ENCODE measurements at regions not wholly inside any gene's neighbourhood (a gene's known extent, or its start where the extent isn't known, plus 50 kb on each side); places are given as distances from the start of the nearest gene placed in this dataset.

- Histone ChIP-seq H3K9me3 (ENCODE audit: control insufficient read depth, low read length) (peaks cover 2% of the 10 kb centered on the region), H3K36me3 (ENCODE audit: control insufficient read depth in 1 of 2, insufficient read depth in 2 of 2, low read length in 1 of 2) (no peaks in the 10 kb centered on the region), H3K27me3 (ENCODE audit: control insufficient read depth in 1 of 2, insufficient read depth in 2 of 2, low read length in 1 of 2) (no peaks in the 10 kb centered on the region), H3K4me1 (ENCODE audit: control insufficient read depth in 1 of 2, insufficient read depth in 2 of 2, low read length in 2 of 2) (no peaks in the 10 kb centered on the region), H3K4me3 (ENCODE audit: low read length in 2 of 2) (no peak overlapping the region), H3K27ac (ENCODE audit: low read depth in 1 of 2, low read length in 2 of 2) (no peak overlapping the region)
- intact Hi-C loops (cut with DNase I) = no loop called here
- ATAC-seq (ENCODE audit: low FRiP score) = no peak
- WGBS, 2 donors = 10 to 19% methylated on average over 1 of the region's 1 CpG
- DNase-seq = no peak
These were observed 382.7 kb upstream of the DUSP10 start for GRCh38 chr1:222124602-222125001.

DNA sequence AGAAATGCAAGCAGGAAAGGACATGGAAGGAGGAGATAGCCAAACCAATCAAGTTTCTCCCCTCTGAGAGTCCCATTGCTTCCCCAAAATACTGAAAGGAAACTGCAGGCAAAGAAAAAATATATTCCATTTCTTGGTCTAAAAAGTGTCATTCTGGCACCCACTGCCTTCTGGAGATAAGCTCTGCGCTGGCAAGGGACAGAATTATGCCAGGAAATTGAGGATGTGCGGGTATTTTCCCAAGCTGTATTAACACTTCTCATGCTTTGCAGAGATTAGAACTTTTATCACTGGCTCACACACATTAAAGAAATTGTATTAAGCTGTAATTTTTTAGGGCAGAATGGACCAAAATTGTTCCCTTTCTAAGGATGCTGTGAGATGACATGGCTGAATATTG lies 381.2 kb upstream of the DUSP10 start:
- Histone ChIP-seq H3K4me3 (ENCODE audit: low read length in 2 of 2) (no peak overlapping the region), H3K36me3 (ENCODE audit: control insufficient read depth in 1 of 2, insufficient read depth in 2 of 2, low read length in 1 of 2) (no peaks in the 10 kb centered on the region), H3K27me3 (ENCODE audit: control insufficient read depth in 1 of 2, insufficient read depth in 2 of 2, low read length in 1 of 2) (no peaks in the 10 kb centered on the region), H3K9me3 (ENCODE audit: control insufficient read depth, low read length) (peaks cover 2% of the 10 kb centered on the region), H3K27ac (ENCODE audit: low read depth in 1 of 2, low read length in 2 of 2) (no peak overlapping the region), H3K4me1 (ENCODE audit: control insufficient read depth in 1 of 2, insufficient read depth in 2 of 2, low read length in 2 of 2) (no peaks in the 10 kb centered on the region)
- intact Hi-C loops (cut with DNase I) = no loop called here
- ATAC-seq (ENCODE audit: low FRiP score) (no peak), DNase-seq (no peak)
- 13 to 29% methylated on average over 2 of the region's 2 CpGs for WGBS, 2 donors

GRCh38 chr1:222117809-222118208 lies 375.9 kb upstream of the DUSP10 start:
- DNase-seq (no peak), ATAC-seq (ENCODE audit: low FRiP score) (no peak)
- Histone ChIP-seq H3K36me3 (ENCODE audit: control insufficient read depth in 1 of 2, insufficient read depth in 2 of 2, low read length in 1 of 2) (no peaks in the 10 kb centered on the region), H3K4me3 (ENCODE audit: low read length in 2 of 2) (no peak overlapping the region), H3K27ac (ENCODE audit: low read depth in 1 of 2, low read length in 2 of 2) (no peak overlapping the region), H3K27me3 (ENCODE audit: control insufficient read depth in 1 of 2, insufficient read depth in 2 of 2, low read length in 1 of 2) (no peaks in the 10 kb centered on the region), H3K4me1 (ENCODE audit: control insufficient read depth in 1 of 2, insufficient read depth in 2 of 2, low read length in 2 of 2) (no peaks in the 10 kb centered on the region), H3K9me3 (ENCODE audit: control insufficient read depth, low read length) (peaks cover 2% of the 10 kb centered on the region)
- 71 to 75% methylated on average over 2 of the region's 2 CpGs for WGBS, 2 donors
- intact Hi-C loops (cut with DNase I) = no loop called here

GRCh38 chr1:222114536-222115156 lies 372.8 kb upstream of the DUSP10 start:
- Histone ChIP-seq H3K27ac (ENCODE audit: low read depth in 1 of 2, low read length in 2 of 2) (no peak overlapping the region), H3K4me3 (ENCODE audit: low read length in 2 of 2) (no peak overlapping the region), H3K27me3 (ENCODE audit: control insufficient read depth in 1 of 2, insufficient read depth in 2 of 2, low read length in 1 of 2) (no peaks in the 10 kb centered on the region), H3K36me3 (ENCODE audit: control insufficient read depth in 1 of 2, insufficient read depth in 2 of 2, low read length in 1 of 2) (no peaks in the 10 kb centered on the region), H3K9me3 (ENCODE audit: control insufficient read depth, low read length) (peaks cover 2% of the 10 kb centered on the region), H3K4me1 (ENCODE audit: control insufficient read depth in 1 of 2, insufficient read depth in 2 of 2, low read length in 2 of 2) (no peaks in the 10 kb centered on the region)
- WGBS, 2 donors = 66 to 74% methylated on average over 3 of the region's 3 CpGs
- intact Hi-C loops (cut with DNase I) = no loop called here
- no peak for ATAC-seq (ENCODE audit: low FRiP score)
- DNase-seq = no peak

GRCh38 chr1:222109836-222110235 lies 367.9 kb upstream of the DUSP10 start:
- Histone ChIP-seq H3K27ac (ENCODE audit: low read depth in 1 of 2, low read length in 2 of 2) (no peak overlapping the region), H3K27me3 (ENCODE audit: control insufficient read depth in 1 of 2, insufficient read depth in 2 of 2, low read length in 1 of 2) (no peaks in the 10 kb centered on the region), H3K36me3 (ENCODE audit: control insufficient read depth in 1 of 2, insufficient read depth in 2 of 2, low read length in 1 of 2) (no peaks in the 10 kb centered on the region), H3K9me3 (ENCODE audit: control insufficient read depth, low read length) (no peaks in the 10 kb centered on the region), H3K4me1 (ENCODE audit: control insufficient read depth in 1 of 2, insufficient read depth in 2 of 2, low read length in 2 of 2) (no peaks in the 10 kb centered on the region), H3K4me3 (ENCODE audit: low read length in 2 of 2) (no peak overlapping the region)
- no peak for ATAC-seq (ENCODE audit: low FRiP score)
- intact Hi-C loops (cut with DNase I) = no loop called here
- DNase-seq = no peak
- 73 to 76% methylated on average over 4 of the region's 4 CpGs for WGBS, 2 donors

- Histone ChIP-seq H3K4me1 (ENCODE audit: control insufficient read depth in 1 of 2, insufficient read depth in 2 of 2, low read length in 2 of 2) (no peaks in the 10 kb centered on the region), H3K27me3 (ENCODE audit: control insufficient read depth in 1 of 2, insufficient read depth in 2 of 2, low read length in 1 of 2) (no peaks in the 10 kb centered on the region), H3K4me3 (ENCODE audit: low read length in 2 of 2) (no peak overlapping the region), H3K36me3 (ENCODE audit: control insufficient read depth in 1 of 2, insufficient read depth in 2 of 2, low read length in 1 of 2) (no peaks in the 10 kb centered on the region), H3K9me3 (ENCODE audit: control insufficient read depth, low read length) (no peaks in the 10 kb centered on the region), H3K27ac (ENCODE audit: low read depth in 1 of 2, low read length in 2 of 2) (no peak overlapping the region)
- ATAC-seq (ENCODE audit: low FRiP score) (no peak), DNase-seq (no peak)
- WGBS, 2 donors = 81 to 85% methylated on average over 3 to 4 of the region's 4 CpGs
- intact Hi-C loops (cut with DNase I) = no loop called here
These were observed 366.1 kb upstream of the DUSP10 start for GRCh38 chr1:222107975-222108374.

DNA sequence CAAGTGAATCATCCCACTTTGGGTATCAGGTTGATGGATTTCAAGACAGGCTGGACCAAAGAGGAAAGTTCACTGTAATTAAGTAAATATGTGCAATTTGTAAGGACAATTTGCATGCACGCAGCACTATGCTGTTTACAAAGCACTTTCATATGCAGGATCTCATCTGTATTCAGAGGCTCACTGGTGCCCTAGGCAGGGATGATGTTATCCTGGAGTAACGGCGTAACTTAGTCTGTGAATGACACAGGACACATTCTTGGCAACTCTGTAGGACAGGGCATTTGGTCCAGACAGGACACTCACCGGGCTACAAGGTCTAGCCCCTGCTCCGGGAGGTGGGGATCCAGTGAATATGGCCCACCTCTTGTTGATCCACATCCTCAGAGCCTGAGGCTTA lies 365.4 kb upstream of the DUSP10 start:
- no peaks in the 10 kb centered on the region for H3K36me3 ChIP-seq (ENCODE audit: control insufficient read depth in 1 of 2, insufficient read depth in 2 of 2, low read length in 1 of 2)
- intact Hi-C loops (cut with DNase I) = no loop called here
- DNase-seq = no peak
- H3K4me1 ChIP-seq (ENCODE audit: control insufficient read depth in 1 of 2, insufficient read depth in 2 of 2, low read length in 2 of 2) = no peaks in the 10 kb centered on the region
- WGBS, 2 donors = 69 to 70% methylated on average over 5 of the region's 5 CpGs
- H3K9me3 ChIP-seq (ENCODE audit: control insufficient read depth, low read length) = no peaks in the 10 kb centered on the region
- no peak overlapping the region for H3K27ac ChIP-seq (ENCODE audit: low read depth in 1 of 2, low read length in 2 of 2)
- no peak overlapping the region for H3K4me3 ChIP-seq (ENCODE audit: low read length in 2 of 2)
- ATAC-seq (ENCODE audit: low FRiP score) = no peak
- H3K27me3 ChIP-seq (ENCODE audit: control insufficient read depth in 1 of 2, insufficient read depth in 2 of 2, low read length in 1 of 2) = no peaks in the 10 kb centered on the region

- Histone ChIP-seq H3K9me3 (ENCODE audit: control insufficient read depth, low read length) (no peaks in the 10 kb centered on the region), H3K27me3 (ENCODE audit: control insufficient read depth in 1 of 2, insufficient read depth in 2 of 2, low read length in 1 of 2) (no peaks in the 10 kb centered on the region), H3K4me3 (ENCODE audit: low read length in 2 of 2) (no peak overlapping the region), H3K36me3 (ENCODE audit: control insufficient read depth in 1 of 2, insufficient read depth in 2 of 2, low read length in 1 of 2) (no peaks in the 10 kb centered on the region), H3K27ac (ENCODE audit: low read depth in 1 of 2, low read length in 2 of 2) (no peak overlapping the region), H3K4me1 (ENCODE audit: control insufficient read depth in 1 of 2, insufficient read depth in 2 of 2, low read length in 2 of 2) (no peaks in the 10 kb centered on the region)
- DNase-seq = no peak
- intact Hi-C loops (cut with DNase I) = no loop called here
- 48 to 63% methylated on average over 5 of the region's 5 CpGs for WGBS, 2 donors
- no peak for ATAC-seq (ENCODE audit: low FRiP score)
These were observed 364.5 kb upstream of the DUSP10 start for GRCh38 chr1:222106377-222106776.

DNA sequence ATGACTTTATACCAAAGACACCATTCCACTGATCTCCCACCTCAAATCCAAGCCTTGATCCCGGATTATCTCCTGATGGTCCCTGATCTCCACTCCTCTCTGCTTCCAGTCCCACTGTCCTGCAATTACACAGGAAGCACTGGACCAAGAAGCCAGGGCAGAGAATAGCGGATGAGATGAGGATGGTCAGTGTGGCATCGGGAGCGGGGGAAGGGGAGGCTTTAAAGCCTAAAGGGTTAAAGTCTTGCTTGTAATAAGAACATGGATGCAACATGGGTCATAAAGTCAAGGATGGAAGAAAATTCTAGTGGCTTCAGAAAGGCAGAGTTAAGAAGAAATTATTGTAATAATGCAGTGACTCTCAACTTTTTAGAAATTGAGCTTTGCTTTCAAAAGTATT lies 364.0 kb upstream of the DUSP10 start:
- ATAC-seq (ENCODE audit: low FRiP score) (no peak), DNase-seq (no peak)
- H3K27ac ChIP-seq (ENCODE audit: low read depth in 1 of 2, low read length in 2 of 2) = no peak overlapping the region
- no peaks in the 10 kb centered on the region for H3K36me3 ChIP-seq (ENCODE audit: control insufficient read depth in 1 of 2, insufficient read depth in 2 of 2, low read length in 1 of 2)
- H3K4me3 ChIP-seq (ENCODE audit: low read length in 2 of 2) = no peak overlapping the region
- H3K4me1 ChIP-seq (ENCODE audit: control insufficient read depth in 1 of 2, insufficient read depth in 2 of 2, low read length in 2 of 2) = no peaks in the 10 kb centered on the region
- intact Hi-C loops (cut with DNase I) = no loop called here
- no peaks in the 10 kb centered on the region for H3K27me3 ChIP-seq (ENCODE audit: control insufficient read depth in 1 of 2, insufficient read depth in 2 of 2, low read length in 1 of 2)
- H3K9me3 ChIP-seq (ENCODE audit: control insufficient read depth, low read length) = no peaks in the 10 kb centered on the region
- 93% methylated on average over 4 of the region's 4 CpGs for WGBS, 2 donors
